ENCODE measurements at regions not wholly inside any gene's neighbourhood (a gene's known extent, or its start where the extent isn't known, plus 50 kb on each side); places are given as distances from the start of the nearest gene placed in this dataset.

- Mint-ChIP-seq H3K4me3 (ENCODE audit: unreplicated experiment) (no peak overlapping the region), H3K9me3 (ENCODE audit: unreplicated experiment) (no peaks in the 10 kb centered on the region), H3K36me3 (ENCODE audit: unreplicated experiment) (no peaks in the 10 kb centered on the region), H3K27ac (ENCODE audit: unreplicated experiment) (no peak overlapping the region), H3K4me1 (ENCODE audit: unreplicated experiment) (no peaks in the 10 kb centered on the region), H3K27me3 (ENCODE audit: unreplicated experiment) (no peaks in the 10 kb centered on the region)
- TF ChIP-seq CTCF (IDR thresholded peaks at IDR 0.05) = no peak
- no peak for DNase-seq (ENCODE audit: extremely low spot score, unreplicated experiment)
Measured at GRCh38 chr13:61592489-61592888, 176.8 kb upstream of the PCDH20 start.

- Mint-ChIP-seq H3K27ac (ENCODE audit: unreplicated experiment) (no peak overlapping the region), H3K27me3 (ENCODE audit: unreplicated experiment) (no peaks in the 10 kb centered on the region), H3K4me1 (ENCODE audit: unreplicated experiment) (no peaks in the 10 kb centered on the region), H3K4me3 (ENCODE audit: unreplicated experiment) (no peak overlapping the region), H3K9me3 (ENCODE audit: unreplicated experiment) (no peaks in the 10 kb centered on the region), H3K36me3 (ENCODE audit: unreplicated experiment) (no peaks in the 10 kb centered on the region)
- TF ChIP-seq CTCF (IDR thresholded peaks at IDR 0.05) = no peak
- DNase-seq (ENCODE audit: extremely low spot score, unreplicated experiment) = no peak
Measured at GRCh38 chr13:61575973-61576372, 160.3 kb upstream of the PCDH20 start.

- TF ChIP-seq CTCF (IDR thresholded peaks at IDR 0.05) = no peak
- Mint-ChIP-seq H3K4me3 (ENCODE audit: unreplicated experiment) (no peak overlapping the region), H3K27me3 (ENCODE audit: unreplicated experiment) (no peaks in the 10 kb centered on the region), H3K36me3 (ENCODE audit: unreplicated experiment) (no peaks in the 10 kb centered on the region), H3K27ac (ENCODE audit: unreplicated experiment) (no peak overlapping the region), H3K9me3 (ENCODE audit: unreplicated experiment) (no peaks in the 10 kb centered on the region), H3K4me1 (ENCODE audit: unreplicated experiment) (no peaks in the 10 kb centered on the region)
- no peak for DNase-seq (ENCODE audit: extremely low spot score, unreplicated experiment)
Measured at GRCh38 chr13:61563645-61564044, 148.0 kb upstream of the PCDH20 start.

GRCh38 chr13:61546911-61547310 is 131.3 kb upstream of the PCDH20 start:
- Mint-ChIP-seq H3K27me3 (ENCODE audit: unreplicated experiment) (peaks cover 3% of the 10 kb centered on the region), H3K27ac (ENCODE audit: unreplicated experiment) (no peak overlapping the region), H3K9me3 (ENCODE audit: unreplicated experiment) (no peaks in the 10 kb centered on the region), H3K4me1 (ENCODE audit: unreplicated experiment) (no peaks in the 10 kb centered on the region), H3K4me3 (ENCODE audit: unreplicated experiment) (no peak overlapping the region), H3K36me3 (ENCODE audit: unreplicated experiment) (no peaks in the 10 kb centered on the region)
- TF ChIP-seq CTCF (IDR thresholded peaks at IDR 0.05) = no peak
- no peak for DNase-seq (ENCODE audit: extremely low spot score, unreplicated experiment)

GRCh38 chr13:61546413-61546812 is 130.8 kb upstream of the PCDH20 start:
- no peak for TF ChIP-seq CTCF (IDR thresholded peaks at IDR 0.05)
- H3K36me3 Mint-ChIP-seq (ENCODE audit: unreplicated experiment) = no peaks in the 10 kb centered on the region
- DNase-seq (ENCODE audit: extremely low spot score, unreplicated experiment) = no peak
- H3K27me3 Mint-ChIP-seq (ENCODE audit: unreplicated experiment) = peaks cover 3% of the 10 kb centered on the region
- no peak overlapping the region for H3K4me3 Mint-ChIP-seq (ENCODE audit: unreplicated experiment)
- no peak overlapping the region for H3K27ac Mint-ChIP-seq (ENCODE audit: unreplicated experiment)
- H3K4me1 Mint-ChIP-seq (ENCODE audit: unreplicated experiment) = no peaks in the 10 kb centered on the region
- H3K9me3 Mint-ChIP-seq (ENCODE audit: unreplicated experiment) = no peaks in the 10 kb centered on the region
